Panc1 (cell line): ENCODE measurements at regions not wholly inside any gene's neighbourhood (a gene's known extent, or its start where the extent isn't known, plus 50 kb on each side); places are given as distances from the start of the nearest gene placed in this dataset.
A peak's percentile ranks its signal among the peaks of the same experiment; 100 is the strongest.

Experiments
- CTCF ChIP-seq: fragments of 450-650 bp; IDR thresholded peaks from 2 replicates; pipeline ENCODE4 v1.5.1; 2017; ENCODE audit warnings: mild to moderate bottlenecking
- POLR2AphosphoS5 ChIP-seq: IDR thresholded peaks from 2 replicates; pipeline ENCODE4 v1.6.1; 2012; ENCODE audit warnings: mild to moderate bottlenecking, low read depth, low read length, moderate library complexity
- REST ChIP-seq, 2 experiments: IDR thresholded peaks; 2 replicates each; pipeline ENCODE4 v1.6.1; 2011 to 2012; ENCODE audit warnings: low read depth in 2 of 2, control low read depth in 1 of 2, low read length in 1 of 2, mild to moderate bottlenecking in 1 of 2, moderate library complexity in 1 of 2; ENCODE audit not compliant: insufficient read depth in 1 of 2
- SIN3A ChIP-seq: IDR thresholded peaks from 2 replicates; pipeline ENCODE4 v1.6.1; 2012; ENCODE audit warnings: low read depth, mild to moderate bottlenecking, low read length, moderate library complexity, borderline replicate concordance; ENCODE audit not compliant: insufficient read depth

DNA sequence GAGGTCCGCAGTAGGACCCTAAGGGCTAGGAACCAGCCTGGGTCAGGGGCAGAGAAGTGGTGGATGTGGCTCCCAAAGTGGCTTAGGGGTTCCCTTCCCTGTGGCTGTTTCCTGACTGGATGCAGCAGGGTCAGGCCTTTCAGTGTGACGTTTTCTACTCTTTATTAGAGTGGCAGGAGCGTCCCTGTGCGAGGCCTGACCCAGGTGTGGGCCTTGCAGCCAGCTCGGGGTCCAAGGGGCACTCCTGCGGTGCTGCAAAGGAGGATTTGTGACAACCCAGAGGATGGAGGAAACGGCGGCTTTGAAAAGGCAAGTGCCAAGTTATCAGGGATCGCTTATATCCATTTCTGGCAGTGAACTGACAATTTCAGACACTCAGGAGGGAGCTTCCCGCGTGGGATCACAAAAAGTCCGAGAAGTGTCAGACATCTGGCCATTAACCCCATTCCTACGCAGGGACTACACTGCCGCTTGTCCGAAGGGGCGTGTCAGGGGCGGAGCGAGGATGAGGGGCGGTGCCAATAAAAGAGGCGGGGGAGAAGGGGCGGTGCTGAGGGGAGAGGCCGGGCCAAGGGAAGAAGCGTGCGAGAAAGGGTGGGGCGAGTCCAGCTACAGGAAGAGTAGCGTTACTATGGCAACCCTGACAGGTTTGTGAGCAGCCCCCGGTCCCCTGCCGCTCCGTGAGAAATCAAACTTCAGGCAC lies 98.8 kb upstream of the ZNF722 start:
- TF ChIP-seq CTCF: no peak
- TF ChIP-seq SIN3A: peak; percentile 64; the same call in 1 of the 2 replicates
- TF ChIP-seq REST (IDR thresholded peaks at IDR 0.05; ENCODE audit: insufficient read depth in 1 of 2, low read depth in 2 of 2, low read length in 1 of 2): no peak
- TF ChIP-seq POLR2AphosphoS5: no peak
